HL-60 (cell line): ENCODE measurements at regions not wholly inside any gene's neighbourhood (a gene's known extent, or its start where the extent isn't known, plus 50 kb on each side); places are given as distances from the start of the nearest gene placed in this dataset.

ENCODE experiments used
- DNase-seq, 2 experiments: peaks; one replicate each; pipeline ENCODE4 v3.0.0-alpha.2; 2010 to 2020; ENCODE audit warnings: low read depth in 1 of 2, low spot score in 1 of 2
- H3K27ac ChIP-seq: fragments of 250-450 bp; sonication (Bioruptor Pico); replicated peaks from 2 replicates; pipeline ENCODE4 v1.5.1; 2020; ENCODE audit warnings: mild to moderate bottlenecking, moderate library complexity
- H3K27me3 ChIP-seq: fragments of 250-450 bp; sonication (Bioruptor Pico); 2 replicates; pipeline ENCODE4 v1.5.1; 2021; ENCODE audit warnings: mild to moderate bottlenecking, moderate library complexity; ENCODE audit not compliant: insufficient read depth, poor library complexity, severe bottlenecking
- H3K4me3 ChIP-seq: replicated peaks from 2 replicates; pipeline ENCODE4 v1.5.1; 2011; ENCODE audit warnings: mild to moderate bottlenecking, control low read depth, low read length; ENCODE audit not compliant: insufficient read depth
- CTCF ChIP-seq: IDR thresholded peaks from one replicate; pipeline ENCODE4 v1.5.1; 2011; ENCODE audit warnings: low read length, control low read depth, inconsistent platforms; ENCODE audit not compliant: insufficient read depth
- GABPA ChIP-seq: IDR thresholded peaks from 2 replicates; pipeline ENCODE4 v1.6.1; 2012; ENCODE audit warnings: low read depth
- POLR2AphosphoS5 ChIP-seq: IDR thresholded peaks from 2 replicates; pipeline ENCODE4 v1.6.1; 2012; ENCODE audit warnings: low read depth
- REST ChIP-seq: IDR thresholded peaks from 2 replicates; pipeline ENCODE4 v1.6.1; 2012; ENCODE audit warnings: low read depth; ENCODE audit not compliant: insufficient replicate concordance
- SPI1 ChIP-seq: IDR thresholded peaks from 2 replicates; pipeline ENCODE4 v1.6.1; 2012; ENCODE audit warnings: low read depth, mild to moderate bottlenecking, borderline replicate concordance

- H3K4me3 ChIP-seq: no peak overlapping the region
- no peaks in the 10 kb centered on the region for H3K27me3 ChIP-seq
- TF ChIP-seq CTCF (no peak), SPI1 (no peak), REST (no peak), POLR2AphosphoS5 (no peak), GABPA (no peak)
- no peak overlapping the region for H3K27ac ChIP-seq
- no peak for DNase-seq
Measured at GRCh38 chr1:147822292-147822691, 61.9 kb upstream of the GJA5 start.

GRCh38 chr1:147824001-147824400 lies 63.6 kb upstream of the GJA5 start:
- DNase-seq: no peak
- H3K4me3 ChIP-seq: no peak overlapping the region
- TF ChIP-seq SPI1 (no peak), GABPA (no peak), POLR2AphosphoS5 (no peak), CTCF (no peak), REST (no peak)
- H3K27ac ChIP-seq: no peak overlapping the region
- no peaks in the 10 kb centered on the region for H3K27me3 ChIP-seq

GRCh38 chr1:147824798-147825197 lies 64.4 kb upstream of the GJA5 start:
- H3K4me3 ChIP-seq: no peak overlapping the region
- DNase-seq: no peak
- H3K27me3 ChIP-seq: no peaks in the 10 kb centered on the region
- no peak overlapping the region for H3K27ac ChIP-seq
- TF ChIP-seq CTCF: no peak
- no peak for TF ChIP-seq POLR2AphosphoS5
- TF ChIP-seq SPI1: no peak
- no peak for TF ChIP-seq REST
- no peak for TF ChIP-seq GABPA
